GM21447 (cell line): ENCODE measurements at regions not wholly inside any gene's neighbourhood (a gene's known extent, or its start where the extent isn't known, plus 50 kb on each side); places are given as distances from the start of the nearest gene placed in this dataset.
A peak's percentile ranks its signal among the peaks of the same experiment; 100 is the strongest.

Experiments used
- ATAC-seq: cut with Tn5 transposase; IDR thresholded peaks from one replicate; pipeline ENCODE4 v1.9.1; 2021; ENCODE audit not compliant: unreplicated experiment

GRCh38 chr6:166106076-166106686 lies 61.5 kb downstream of the TBXT start:
- ATAC-seq, result peak; percentile 77

DNA sequence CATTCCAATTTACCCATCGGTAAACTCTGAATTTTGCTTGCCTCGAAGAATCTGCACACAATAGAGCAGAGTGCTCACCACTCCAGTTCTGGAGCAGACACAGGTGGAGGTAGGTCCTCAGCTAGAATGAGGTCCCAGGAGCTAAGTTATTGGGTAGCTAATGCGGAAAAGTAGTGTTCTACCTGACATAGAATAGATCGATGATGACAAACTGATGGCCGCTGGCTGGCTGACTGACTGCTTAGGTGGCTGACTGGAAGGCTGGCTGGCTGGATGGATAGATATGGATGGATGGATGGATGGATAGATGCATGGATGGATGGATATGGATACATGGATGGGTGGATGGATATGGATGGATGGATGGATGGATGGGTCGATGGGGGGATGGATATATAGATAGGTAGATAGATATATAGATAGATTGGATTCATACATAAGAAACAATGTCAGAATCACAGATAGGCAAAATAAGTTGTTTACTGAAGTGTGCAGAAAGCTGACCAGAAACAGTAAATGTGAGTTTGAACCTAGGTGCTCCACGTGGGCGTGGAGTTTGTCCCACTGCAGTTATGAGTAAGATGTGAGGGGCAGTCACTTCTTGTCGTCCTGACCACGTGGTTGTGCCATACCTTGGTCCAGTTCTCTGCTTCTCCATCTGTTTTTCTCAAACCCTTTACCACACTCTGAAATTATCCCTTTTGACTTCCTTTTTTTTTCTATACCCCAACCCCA lies 62.1 kb downstream of the TBXT start:
- ATAC-seq, result no peak

GRCh38 chr6:166104872-166105271 lies 62.8 kb downstream of the TBXT start:
- no peak for ATAC-seq

GRCh38 chr6:166104107-166104506 lies 63.5 kb downstream of the TBXT start:
- no peak for ATAC-seq

- no peak for ATAC-seq
These were observed 65.7 kb downstream of the TBXT start for GRCh38 chr6:166101819-166102419.

GRCh38 chr6:166097914-166098522 lies 69.6 kb downstream of the TBXT start:
- peak; percentile 92 for ATAC-seq

DNA sequence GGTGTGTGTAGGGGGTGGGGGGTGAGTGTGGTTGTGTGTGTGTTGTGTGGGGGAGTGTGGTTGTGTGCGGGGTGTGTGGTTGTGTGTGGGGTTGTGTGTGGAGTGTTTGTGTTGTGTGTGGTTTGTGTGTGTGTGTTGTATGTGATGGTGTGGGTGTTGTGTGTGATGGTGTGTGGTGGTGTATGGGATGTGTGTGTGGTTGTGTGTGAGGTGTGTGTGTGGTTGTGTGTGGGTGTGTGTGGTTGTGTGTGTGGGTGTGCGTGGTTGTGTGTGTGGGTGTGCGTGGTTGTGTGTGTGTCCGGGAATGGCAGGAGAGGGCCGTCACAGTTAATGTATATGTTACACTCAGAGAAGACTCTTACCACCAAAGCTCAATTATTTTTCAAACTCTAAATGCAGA lies 79.8 kb downstream of the TBXT start:
- no peak for ATAC-seq

- no peak for ATAC-seq
These were observed 80.4 kb downstream of the TBXT start for GRCh38 chr6:166087246-166087645.

- ATAC-seq, result no peak
These were observed 82.2 kb downstream of the TBXT start for GRCh38 chr6:166085500-166085899.

DNA sequence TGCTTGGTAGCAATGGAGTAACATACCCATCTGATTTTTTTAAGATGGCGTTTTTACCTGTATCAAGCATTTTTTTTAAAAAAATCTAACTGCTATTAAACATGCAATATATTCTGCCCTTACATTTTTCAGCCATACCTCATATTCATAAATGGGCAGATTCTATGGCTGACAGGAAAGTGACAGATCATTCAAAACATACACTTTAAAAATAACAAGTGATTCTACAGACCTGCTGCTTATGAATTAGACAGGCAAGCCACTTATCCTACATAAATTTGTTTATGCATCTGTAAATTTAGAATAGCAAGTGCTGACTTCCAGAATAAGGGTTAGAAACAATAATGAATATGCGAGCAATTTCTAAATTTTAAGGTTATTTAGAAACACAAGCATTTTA lies 82.7 kb downstream of the TBXT start:
- ATAC-seq, result no peak

GRCh38 chr6:166079841-166080240 lies 87.8 kb downstream of the TBXT start:
- ATAC-seq, result no peak

- ATAC-seq, result no peak
These were observed 89.4 kb downstream of the TBXT start for GRCh38 chr6:166078294-166078693.

DNA sequence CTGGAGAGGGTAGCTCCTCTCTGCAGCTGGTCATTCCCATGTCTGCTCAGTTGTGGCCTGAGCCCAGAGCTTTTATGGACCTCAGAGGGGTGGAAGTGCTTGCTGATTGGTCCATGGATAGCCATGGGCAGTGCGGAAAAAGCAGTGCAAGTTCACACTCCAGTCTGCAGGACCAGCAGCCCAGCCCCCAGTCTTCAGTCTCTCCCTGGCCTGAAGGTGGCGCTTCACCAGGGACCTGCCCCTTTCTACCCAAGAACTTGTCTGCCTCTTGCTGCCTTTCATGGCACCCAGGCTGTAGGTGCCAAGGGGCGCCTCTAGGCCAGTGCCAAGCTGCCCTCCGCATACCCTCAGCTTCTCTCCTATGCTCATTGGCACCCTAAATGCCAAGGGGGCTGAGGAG lies 91.0 kb downstream of the TBXT start:
- no peak for ATAC-seq

GRCh38 chr6:166075925-166076324 lies 91.7 kb downstream of the TBXT start:
- no peak for ATAC-seq

GRCh38 chr6:166075186-166075585 lies 92.5 kb downstream of the TBXT start:
- no peak for ATAC-seq

GRCh38 chr6:166073082-166073481 lies 94.6 kb downstream of the TBXT start:
- no peak for ATAC-seq

GRCh38 chr6:166068768-166069167 lies 98.9 kb downstream of the TBXT start:
- no peak for ATAC-seq

- no peak for ATAC-seq
These were observed 109.4 kb downstream of the TBXT start for GRCh38 chr6:166058064-166058739.

DNA sequence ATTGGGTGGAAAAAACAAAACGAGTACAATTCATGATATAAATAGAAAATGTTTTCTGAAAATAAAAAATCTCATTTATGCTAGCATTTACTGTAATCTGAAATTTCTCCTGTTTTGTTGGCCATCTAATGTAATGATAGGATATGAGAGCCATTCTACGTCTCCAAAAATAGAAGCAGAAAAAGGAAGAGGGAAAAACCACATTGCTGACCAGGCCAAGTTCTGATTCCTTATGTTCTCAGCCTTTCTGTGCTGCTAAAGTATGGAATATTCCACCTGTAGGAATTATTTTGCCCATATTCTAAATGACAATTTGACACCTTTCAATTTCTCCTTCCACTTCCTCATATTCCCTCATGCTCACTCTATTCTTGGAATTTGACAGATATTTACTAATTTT lies 110.2 kb downstream of the TBXT start:
- ATAC-seq, result no peak

DNA sequence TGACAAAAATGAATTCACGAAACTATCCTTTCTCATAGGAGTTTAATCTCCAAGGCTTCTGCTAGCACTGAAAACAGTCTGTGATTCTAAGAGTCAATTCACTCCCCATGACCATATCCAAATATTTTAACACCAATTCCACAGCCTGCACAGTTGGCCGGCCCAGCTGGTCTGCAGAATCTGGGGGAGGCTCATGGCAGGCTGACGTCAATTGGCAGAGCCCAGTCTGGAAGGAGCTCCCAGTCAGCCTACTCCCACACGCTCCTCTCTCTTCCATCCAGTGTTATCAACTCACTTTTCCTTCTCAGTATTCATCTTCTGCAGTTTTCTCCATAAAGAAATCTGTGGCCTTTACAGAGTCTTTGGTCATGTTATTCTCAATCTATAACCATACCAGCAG lies 111.0 kb downstream of the TBXT start:
- ATAC-seq, result no peak

DNA sequence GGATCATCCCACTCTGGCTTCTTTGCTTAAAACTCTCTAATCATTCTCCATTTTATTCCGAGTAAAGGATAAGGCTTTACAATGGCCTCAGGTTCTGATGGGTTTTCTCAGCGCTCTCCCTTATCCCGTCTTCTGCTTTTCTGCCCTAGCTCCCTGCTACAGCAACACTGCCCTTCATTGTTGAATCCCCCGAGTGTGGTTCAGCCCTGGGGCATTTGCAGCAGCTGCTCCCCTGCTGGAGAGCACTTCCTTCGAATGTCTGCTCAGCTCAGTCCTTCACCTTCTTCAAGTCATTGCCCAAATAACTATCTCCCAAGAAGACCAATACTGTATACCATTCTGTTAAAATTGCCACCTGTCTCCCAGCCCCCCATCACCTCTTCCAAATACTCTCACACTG lies 111.8 kb downstream of the TBXT start:
- ATAC-seq, result no peak
